ENCODE measurements at regions not wholly inside any gene's neighbourhood (a gene's known extent, or its start where the extent isn't known, plus 50 kb on each side); places are given as distances from the start of the nearest gene placed in this dataset.

- intact Hi-C loops (cut with DNase I; ENCODE audit: low total_unique reads): loop anchor here (10.0 kb wide), 1 partner anchor 73 kb away; the partner anchor contains the start of gene RNF24
- Histone ChIP-seq H3K4me3 (no peak overlapping the region), H3K27ac (no peak overlapping the region), H3K27me3 (no peaks in the 10 kb centered on the region), H3K4me1 (no peaks in the 10 kb centered on the region), H3K9me3 (no peaks in the 10 kb centered on the region), H3K36me3 (no peaks in the 10 kb centered on the region)
- no peak for DNase-seq (ENCODE audit: low spot score in 2 of 2)
- no peak for TF ChIP-seq CTCF (IDR thresholded peaks at IDR 0.05)
- no peak for TF ChIP-seq POLR2AphosphoS5 (IDR thresholded peaks at IDR 0.05)
- no peak for TF ChIP-seq POLR2A (IDR thresholded peaks at IDR 0.05)
These were observed 60.7 kb upstream of the SMOX start for GRCh38 chr20:4087923-4088322.

GRCh38 chr20:4086771-4087687 lies 61.6 kb upstream of the SMOX start:
- peak in 1 of 2 donors; percentile 11 for DNase-seq (ENCODE audit: low spot score in 2 of 2)
- no peaks in the 10 kb centered on the region for H3K36me3 ChIP-seq
- no peaks in the 10 kb centered on the region for H3K4me1 ChIP-seq
- no peak overlapping the region for H3K4me3 ChIP-seq
- intact Hi-C loops (cut with DNase I; ENCODE audit: low total_unique reads): loop anchor here (10.0 kb wide), 1 partner anchor 72 kb away; the partner anchor contains the start of gene RNF24
- no peaks in the 10 kb centered on the region for H3K9me3 ChIP-seq
- H3K27me3 ChIP-seq: no peaks in the 10 kb centered on the region
- TF ChIP-seq POLR2AphosphoS5 (IDR thresholded peaks at IDR 0.05) (no peak), CTCF (IDR thresholded peaks at IDR 0.05) (no peak), POLR2A (IDR thresholded peaks at IDR 0.05) (no peak)
- H3K27ac ChIP-seq: no peak overlapping the region

- peak in 1 of 2 donors; percentile 13 for DNase-seq (ENCODE audit: low spot score in 2 of 2)
- Histone ChIP-seq H3K4me3 (no peak overlapping the region), H3K27me3 (no peaks in the 10 kb centered on the region), H3K9me3 (no peaks in the 10 kb centered on the region), H3K4me1 (no peaks in the 10 kb centered on the region), H3K27ac (no peak overlapping the region), H3K36me3 (no peaks in the 10 kb centered on the region)
- no peak for TF ChIP-seq CTCF (IDR thresholded peaks at IDR 0.05)
- no peak for TF ChIP-seq POLR2AphosphoS5 (IDR thresholded peaks at IDR 0.05)
- no peak for TF ChIP-seq POLR2A (IDR thresholded peaks at IDR 0.05)
- intact Hi-C loops (cut with DNase I; ENCODE audit: low total_unique reads): loop anchor here (10.0 kb wide), 1 partner anchor 70 kb away; the partner anchor contains the start of gene RNF24
These were observed 63.9 kb upstream of the SMOX start for GRCh38 chr20:4084721-4085120.

GRCh38 chr20:4084096-4084495 lies 64.5 kb upstream of the SMOX start:
- TF ChIP-seq POLR2A (IDR thresholded peaks at IDR 0.05): no peak
- TF ChIP-seq POLR2AphosphoS5 (IDR thresholded peaks at IDR 0.05): no peak
- no peak for TF ChIP-seq CTCF (IDR thresholded peaks at IDR 0.05)
- peak overlapping the region in 1 of 2 donors; percentile 81 for H3K27ac ChIP-seq
- no peaks in the 10 kb centered on the region for H3K27me3 ChIP-seq
- peak in 1 of 2 donors; percentile 15 for DNase-seq (ENCODE audit: low spot score in 2 of 2)
- no peaks in the 10 kb centered on the region for H3K9me3 ChIP-seq
- intact Hi-C loops (cut with DNase I; ENCODE audit: low total_unique reads): loop anchor here (10.0 kb wide), 1 partner anchor 69 kb away; the partner anchor contains the start of gene RNF24
- H3K4me3 ChIP-seq: no peak overlapping the region
- H3K4me1 ChIP-seq: no peaks in the 10 kb centered on the region
- no peaks in the 10 kb centered on the region for H3K36me3 ChIP-seq
